HPDE6-E6E7 (cell line): ENCODE measurements at regions not wholly inside any gene's neighbourhood (a gene's known extent, or its start where the extent isn't known, plus 50 kb on each side); places are given as distances from the start of the nearest gene placed in this dataset.

Source experiments
- DNase-seq: peaks from one replicate; pipeline ENCODE4 v3.0.0; 2011; ENCODE audit warnings: missing footprints; ENCODE audit errors: extremely low spot score

- no peak for DNase-seq
Measured at GRCh38 chr11:19336331-19336730, 95.6 kb upstream of the E2F8 start.

- DNase-seq = no peak
Measured at GRCh38 chr11:19332476-19332875, 91.7 kb upstream of the E2F8 start.

DNA sequence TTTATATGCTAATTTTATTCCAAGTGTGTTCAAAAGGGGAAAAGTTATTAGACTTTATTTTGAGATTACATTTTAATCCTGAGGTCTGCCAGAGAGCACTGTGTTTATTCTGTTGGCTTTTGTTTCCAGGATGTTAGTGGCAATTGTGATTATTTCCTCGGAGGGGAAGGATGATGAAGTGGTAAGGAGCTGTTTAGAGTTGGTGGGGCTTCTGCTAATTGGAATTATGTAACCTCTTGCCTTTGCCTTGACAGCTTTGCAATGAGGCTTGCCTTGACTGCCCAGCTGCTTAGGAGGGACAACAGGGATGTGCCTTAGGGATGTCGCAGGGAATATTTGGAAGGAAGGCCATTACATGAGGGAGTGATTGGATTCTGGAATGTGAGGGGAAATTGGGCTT lies 89.7 kb upstream of the E2F8 start:
- DNase-seq = no peak

- DNase-seq = no peak
Measured at GRCh38 chr11:19329970-19330369, 89.2 kb upstream of the E2F8 start.

- DNase-seq = no peak
Measured at GRCh38 chr11:19328586-19329311, 88.0 kb upstream of the E2F8 start.

DNA sequence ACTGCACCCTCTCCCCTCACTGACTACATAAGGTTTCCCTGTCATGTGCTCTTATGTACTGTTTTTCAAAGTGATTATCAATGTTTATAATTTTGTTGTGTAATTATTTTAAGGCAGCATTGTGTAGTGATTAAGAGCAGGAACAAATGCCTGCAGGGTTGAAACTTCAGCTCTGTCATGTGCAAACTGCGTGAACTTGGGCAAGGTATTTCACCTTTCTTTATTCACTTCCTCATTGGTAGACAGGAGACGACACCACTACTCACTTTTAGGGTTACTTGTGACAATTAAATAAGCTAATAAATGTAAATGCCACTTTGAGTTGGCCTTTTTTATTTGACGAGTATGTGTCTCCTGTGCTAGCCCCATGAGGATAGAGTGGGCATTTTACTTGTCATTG lies 86.5 kb upstream of the E2F8 start:
- DNase-seq = no peak

DNA sequence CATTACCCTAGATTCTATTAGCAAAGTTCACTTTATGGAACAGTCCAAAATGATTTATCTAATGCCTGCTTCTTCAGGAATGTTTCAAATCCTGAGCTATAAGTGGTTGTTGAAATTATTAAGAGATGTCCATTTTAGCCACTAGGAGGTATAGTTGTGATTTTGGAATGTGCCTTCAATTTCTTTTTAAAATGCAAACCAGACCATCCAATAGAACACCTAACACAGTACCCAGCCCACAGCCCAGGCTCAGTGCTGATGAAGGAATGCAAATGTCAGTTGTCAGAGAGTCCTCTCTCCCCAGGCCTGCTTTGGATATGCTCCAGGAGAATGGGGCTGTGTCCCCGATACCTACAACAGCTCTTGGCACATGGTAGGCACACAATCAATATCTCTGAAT lies 85.8 kb upstream of the E2F8 start:
- DNase-seq = no peak

DNA sequence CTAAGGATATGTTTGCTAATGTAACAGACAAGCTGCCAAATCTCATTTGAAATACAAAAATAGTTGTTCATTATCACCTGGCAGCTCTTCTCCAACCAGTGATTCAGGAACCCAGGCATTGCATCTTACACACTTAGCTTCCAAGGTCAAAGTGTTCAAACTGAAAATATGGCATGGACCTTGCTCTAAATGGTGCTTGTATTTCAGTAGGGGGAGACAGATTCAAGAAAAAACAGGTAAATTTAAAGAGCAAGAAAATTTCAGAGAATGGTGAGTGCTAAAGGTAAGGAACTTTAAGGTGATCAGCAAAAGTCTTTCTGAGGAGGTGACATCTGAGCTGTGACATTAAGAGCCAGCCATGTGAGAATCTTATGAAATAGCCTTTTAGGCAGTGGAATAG lies 82.8 kb upstream of the E2F8 start:
- DNase-seq = no peak

- no peak for DNase-seq
Measured at GRCh38 chr11:19321351-19321750, 80.6 kb upstream of the E2F8 start.

DNA sequence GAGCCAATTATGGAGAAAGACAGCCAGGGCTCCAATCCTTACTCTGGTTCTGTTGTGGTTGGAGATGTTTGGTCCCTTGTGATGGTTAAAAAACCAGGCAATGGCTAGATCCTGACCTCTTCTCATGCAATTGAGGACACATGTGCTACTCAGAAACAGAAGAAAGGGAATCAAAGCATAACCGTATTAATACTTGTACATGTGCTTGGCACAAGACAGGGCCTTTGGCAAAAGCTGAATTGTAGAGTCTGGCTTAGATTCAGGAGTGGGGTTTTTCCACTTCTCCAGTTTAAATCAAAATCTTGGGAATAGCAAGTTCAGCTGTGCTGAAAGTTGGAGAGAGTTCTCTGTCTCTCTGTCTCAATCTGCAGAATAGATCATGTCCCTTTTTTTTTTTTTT lies 80.1 kb upstream of the E2F8 start:
- DNase-seq = no peak

DNA sequence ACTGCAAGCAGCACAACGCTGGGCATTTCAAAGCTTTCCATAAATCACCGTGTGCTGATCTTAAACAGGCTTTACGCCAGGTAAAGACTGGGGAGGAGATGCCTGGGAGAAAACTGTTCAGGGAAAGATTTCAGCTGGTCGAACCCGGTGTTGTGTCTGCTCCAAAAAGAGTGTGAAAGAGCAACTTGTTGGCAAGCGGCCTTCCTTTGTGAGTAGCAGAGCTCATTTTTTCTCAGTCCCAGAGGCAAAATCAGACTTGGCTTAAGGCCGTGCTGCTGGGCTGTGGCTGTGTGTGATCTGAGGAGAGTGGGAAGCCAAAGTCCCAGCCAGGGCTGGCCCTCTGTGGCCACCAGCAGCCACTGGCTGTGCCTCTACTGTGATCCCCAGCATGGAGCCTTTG lies 75.7 kb upstream of the E2F8 start:
- no peak for DNase-seq

GRCh38 chr11:19315511-19315910 lies 74.8 kb upstream of the E2F8 start:
- DNase-seq = no peak

DNA sequence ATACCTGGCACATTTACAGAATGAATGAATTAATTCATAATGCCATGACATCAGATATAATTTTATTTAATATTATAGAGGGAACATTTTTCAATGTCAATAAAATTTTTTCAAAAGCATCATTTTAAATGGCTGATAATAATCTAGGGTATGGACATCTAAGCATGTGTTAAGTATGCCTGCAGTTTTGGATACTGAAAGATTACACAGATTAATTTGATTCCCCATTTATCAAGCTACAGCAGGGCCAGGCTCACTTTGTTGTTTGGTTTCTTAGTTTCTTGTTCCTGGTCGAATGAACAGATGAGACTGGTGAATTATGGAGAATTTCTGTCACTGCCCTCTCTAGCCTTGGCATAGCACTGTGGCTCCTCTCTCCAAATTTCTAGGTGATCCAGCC lies 72.4 kb upstream of the E2F8 start:
- DNase-seq = no peak

DNA sequence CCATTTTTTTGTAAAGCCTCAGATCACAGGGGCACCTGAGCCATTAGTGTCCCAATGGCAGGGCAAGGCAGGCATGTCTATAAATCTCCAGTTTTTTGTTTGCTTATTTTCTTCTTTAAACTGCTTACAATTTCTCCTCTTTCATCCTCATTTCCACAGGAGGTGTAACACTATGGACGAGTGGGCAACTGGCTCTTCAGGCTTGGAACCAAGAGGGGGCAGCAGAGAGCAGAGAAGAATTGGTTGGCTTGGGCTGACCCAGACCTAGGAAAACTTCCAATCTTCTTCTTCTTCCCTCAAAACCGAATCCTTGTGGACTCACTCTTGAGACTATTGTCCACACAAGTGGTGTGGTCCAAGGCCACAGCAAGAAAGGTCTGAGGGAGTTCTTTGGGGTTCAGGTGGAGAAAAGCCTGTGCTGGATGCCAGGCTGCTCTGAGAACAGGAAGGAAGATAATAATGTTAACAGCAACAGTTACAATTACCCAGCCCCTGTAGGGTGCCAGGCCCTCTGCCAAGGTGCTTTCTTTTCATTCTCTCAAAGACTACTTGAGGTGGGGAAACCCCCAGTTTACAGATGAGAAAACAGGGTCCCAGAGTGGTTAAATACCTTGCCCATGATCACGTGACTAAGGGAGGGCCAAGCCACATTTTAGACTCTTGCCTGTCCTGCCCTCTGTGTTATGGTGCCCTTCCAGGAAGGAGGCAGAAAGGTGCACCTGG lies 70.7 kb upstream of the E2F8 start:
- peak; percentile 36 for DNase-seq

DNA sequence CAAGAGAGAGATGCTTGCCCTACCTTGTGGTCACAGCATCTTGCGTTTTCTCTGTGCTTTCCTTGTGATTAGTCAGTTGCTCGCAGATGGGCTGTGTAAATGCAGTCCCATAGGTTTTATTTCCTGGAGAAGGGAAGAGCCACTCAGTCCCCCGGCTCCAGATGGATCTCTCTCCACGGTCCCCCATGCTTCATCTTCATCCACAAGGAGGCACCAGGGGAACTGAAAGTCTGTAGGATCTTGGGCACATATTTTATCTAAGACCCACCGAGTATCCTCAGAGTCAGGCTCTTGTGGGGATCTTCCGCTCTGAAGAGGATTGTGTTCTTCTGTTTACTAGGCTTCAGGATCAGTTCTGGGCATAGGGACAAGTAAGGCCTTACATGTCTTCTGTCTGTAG lies 66.8 kb upstream of the E2F8 start:
- DNase-seq = no peak

DNA sequence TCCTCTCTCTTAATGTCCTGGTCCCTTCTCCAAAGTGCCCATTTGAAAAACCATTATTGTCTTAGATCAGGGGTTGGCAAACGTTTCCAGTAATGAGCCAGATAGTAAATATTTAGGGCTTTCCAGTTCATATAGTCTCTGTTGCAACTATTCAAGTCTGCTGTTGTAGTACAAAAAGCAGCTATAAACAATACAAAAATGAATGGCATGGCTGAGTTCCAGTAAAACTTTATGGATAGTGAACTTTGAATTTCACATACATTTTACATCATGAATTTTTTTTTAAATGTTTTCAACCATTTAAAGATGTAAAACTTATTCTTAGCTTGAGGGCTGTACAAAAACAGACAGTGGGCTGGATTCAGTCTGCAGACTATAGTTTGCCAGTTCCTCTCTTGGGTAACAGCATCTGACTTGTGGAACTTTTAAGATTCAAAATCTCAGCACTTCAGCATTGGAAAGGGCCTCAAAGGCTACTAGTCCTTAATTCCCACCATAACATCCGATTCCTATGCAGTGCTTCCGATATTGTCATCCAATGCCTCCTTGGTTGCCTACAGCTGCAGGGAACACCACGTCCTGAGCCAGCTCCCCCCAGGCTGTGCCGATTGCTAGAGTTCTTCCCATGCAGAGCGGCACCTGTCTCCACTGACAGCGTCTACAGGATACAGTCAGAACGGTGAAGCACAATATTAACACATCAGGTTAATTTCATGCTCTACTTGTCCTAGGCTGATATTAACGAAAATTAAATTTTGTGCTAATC lies 65.6 kb upstream of the E2F8 start:
- DNase-seq = no peak

GRCh38 chr11:19301361-19301760 lies 60.6 kb upstream of the E2F8 start:
- no peak for DNase-seq

DNA sequence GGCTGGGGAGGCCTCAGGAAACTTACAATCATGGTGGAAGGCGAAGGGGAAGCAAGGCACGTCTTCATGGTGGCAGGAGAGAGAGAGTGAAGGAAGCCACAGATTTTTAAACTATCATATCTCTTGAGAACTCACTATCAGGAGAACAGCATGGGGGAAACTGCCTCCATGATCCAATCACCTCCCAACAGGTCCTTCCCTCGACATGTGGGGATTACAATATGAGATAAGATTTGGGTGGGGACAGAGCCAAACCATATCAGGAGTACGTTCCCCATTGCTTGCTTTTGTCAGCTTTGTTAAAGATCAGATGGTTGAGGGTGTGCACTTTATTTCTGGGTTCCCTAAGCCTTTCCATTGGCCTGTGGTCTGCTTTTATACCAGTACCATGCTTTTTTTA lies 53.7 kb upstream of the E2F8 start:
- DNase-seq = no peak

- DNase-seq = no peak
Measured at GRCh38 chr11:19291064-19291463, 50.3 kb upstream of the E2F8 start.
